ENCODE measurements at regions not wholly inside any gene's neighbourhood (a gene's known extent, or its start where the extent isn't known, plus 50 kb on each side); places are given as distances from the start of the nearest gene placed in this dataset.

DNA sequence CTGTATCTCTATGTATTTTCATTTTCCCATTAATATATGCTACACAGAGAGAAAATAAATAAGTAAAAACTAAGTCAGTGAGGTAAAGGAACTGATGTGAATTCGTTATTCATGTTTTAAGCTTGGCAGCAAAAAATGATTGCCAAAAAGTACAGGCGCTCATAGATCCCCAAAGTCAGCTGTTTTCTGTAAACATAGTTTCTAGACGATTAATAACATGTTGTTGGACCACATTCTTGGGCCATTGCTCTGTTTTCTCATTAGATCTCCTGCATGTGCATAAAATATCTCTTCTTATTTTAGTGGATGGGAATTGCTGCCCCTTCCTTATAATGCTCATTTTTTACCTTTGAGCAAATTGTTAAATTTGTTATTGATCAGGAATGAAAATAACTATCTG lies 215.2 kb downstream of the TLE1 start:
- TF ChIP-seq, protein P1, sequence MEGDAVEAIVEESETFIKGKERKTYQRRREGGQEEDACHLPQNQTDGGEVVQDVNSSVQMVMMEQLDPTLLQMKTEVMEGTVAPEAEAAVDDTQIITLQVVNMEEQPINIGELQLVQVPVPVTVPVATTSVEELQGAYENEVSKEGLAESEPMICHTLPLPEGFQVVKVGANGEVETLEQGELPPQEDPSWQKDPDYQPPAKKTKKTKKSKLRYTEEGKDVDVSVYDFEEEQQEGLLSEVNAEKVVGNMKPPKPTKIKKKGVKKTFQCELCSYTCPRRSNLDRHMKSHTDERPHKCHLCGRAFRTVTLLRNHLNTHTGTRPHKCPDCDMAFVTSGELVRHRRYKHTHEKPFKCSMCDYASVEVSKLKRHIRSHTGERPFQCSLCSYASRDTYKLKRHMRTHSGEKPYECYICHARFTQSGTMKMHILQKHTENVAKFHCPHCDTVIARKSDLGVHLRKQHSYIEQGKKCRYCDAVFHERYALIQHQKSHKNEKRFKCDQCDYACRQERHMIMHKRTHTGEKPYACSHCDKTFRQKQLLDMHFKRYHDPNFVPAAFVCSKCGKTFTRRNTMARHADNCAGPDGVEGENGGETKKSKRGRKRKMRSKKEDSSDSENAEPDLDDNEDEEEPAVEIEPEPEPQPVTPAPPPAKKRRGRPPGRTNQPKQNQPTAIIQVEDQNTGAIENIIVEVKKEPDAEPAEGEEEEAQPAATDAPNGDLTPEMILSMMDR (IDR thresholded peaks at IDR 0.05): no peak
- TF ChIP-seq POLR2A (IDR thresholded peaks at IDR 0.05): no peak

Measured in vagina (tissue), 2 donors.